DMS53 treated with DMSO at 0.1 percent for 48 hours (cell line): ENCODE measurements at regions not wholly inside any gene's neighbourhood (a gene's known extent, or its start where the extent isn't known, plus 50 kb on each side); places are given as distances from the start of the nearest gene placed in this dataset.

Experiments
- DNase-seq: peaks from one replicate; lab custom pipeline; 2025; ENCODE audit not compliant: unreplicated experiment; lab: John Stamatoyannopoulos, UW

DNA sequence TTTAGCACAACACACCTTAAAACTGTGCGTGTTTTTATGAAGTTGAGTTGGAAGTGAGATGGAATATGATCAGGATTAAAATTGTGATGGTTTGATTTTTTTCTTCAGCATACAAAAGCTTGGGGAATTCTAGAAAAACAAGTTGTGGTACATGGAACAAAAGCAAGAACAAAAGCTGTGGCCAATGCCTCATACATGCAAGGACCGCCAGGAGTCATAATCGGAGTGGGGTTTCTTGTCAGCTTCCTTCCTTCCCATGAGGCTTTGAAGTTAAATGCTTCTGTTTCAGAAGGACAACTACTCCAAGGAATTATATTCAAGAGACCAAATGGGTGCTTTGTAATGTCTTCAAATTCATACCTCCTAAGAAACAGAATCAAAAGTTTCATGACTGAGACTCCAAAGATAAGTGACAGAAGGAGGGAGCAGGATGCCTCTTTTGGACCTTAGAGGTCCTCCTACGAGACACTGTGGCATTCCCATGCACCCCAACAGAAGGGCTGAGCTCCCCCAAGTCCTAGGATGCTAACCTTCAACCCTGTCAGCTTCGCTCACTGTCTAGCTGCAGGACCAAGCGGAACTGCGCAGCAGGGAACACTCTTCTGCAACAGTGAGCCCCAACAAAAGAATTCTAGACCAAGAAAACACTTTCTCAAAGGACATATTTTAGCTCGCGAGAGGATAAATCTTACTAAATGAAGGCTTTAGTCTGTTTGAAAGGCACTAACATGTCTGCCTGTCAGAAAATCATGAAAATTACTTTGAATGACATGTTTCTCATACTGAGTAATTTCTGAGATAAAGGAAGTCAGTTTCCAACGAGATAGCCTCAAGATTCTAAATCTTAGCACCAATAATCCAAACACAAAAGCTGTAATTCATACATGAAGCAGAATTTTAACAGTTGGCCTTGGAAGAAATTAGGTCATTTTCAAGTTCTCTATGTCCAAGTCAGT, 108.5 kb upstream of the NHSL1 start:
- DNase-seq: no peak

DNA sequence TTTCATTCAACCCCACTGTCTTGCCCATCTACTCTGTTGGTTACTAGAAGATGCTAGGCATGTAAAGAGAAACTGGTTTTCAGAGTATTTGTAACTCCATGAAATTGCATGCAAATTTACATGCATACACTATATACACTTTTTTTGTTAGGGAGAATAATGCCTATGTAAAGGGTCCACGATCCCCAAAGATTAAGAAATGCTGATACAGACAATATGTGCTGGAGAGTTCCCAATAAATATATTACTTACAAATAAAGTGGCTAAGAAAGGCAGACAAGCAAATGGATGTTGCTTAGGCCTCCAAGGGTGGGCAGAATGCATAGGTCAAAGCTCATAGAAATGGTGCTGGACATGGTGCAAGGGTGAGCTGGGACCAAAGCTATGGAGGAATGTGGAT, 109.6 kb upstream of the NHSL1 start:
- DNase-seq: no peak

GRCh38 chr6:138609801-138610430, 110.6 kb upstream of the NHSL1 start:
- DNase-seq: no peak

DNA sequence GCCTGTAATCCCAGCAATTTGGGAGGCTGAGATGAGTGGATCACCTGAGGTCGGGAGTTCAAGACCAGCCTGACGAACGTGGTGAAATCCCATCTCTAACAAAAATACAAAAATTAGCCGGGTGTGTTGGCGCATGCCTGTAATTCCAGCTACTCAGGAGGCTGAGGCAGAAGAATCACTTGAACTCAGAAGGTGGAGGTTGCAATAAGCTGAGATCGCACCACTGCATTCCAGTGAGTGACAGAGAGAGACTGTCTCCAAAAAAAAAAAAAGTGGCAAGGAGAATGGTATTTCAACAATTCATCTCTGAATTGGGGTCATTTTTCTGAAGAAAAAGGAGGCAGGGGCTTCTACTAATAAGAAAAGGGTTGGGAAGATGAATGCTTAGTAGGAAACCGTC, 111.5 kb upstream of the NHSL1 start:
- no peak for DNase-seq

DNA sequence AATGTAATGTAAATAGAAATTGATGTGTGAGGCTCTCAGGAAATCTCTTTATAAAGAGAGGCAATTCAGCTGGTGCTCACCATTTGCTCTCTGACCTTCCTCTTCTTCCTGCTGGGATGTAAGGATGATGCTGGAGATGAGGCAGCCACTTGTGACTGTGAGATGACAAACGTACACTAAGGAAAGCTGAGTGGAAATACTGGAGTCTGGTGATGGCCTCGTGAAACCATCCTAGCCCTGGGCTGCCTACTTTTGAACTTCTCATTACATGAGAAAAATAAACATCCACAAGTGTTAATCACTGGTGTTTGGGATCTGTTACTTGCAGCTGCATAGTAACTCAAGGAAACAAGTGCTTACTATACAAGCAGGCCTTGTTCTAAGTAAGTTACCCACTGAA, 114.9 kb upstream of the NHSL1 start:
- no peak for DNase-seq

GRCh38 chr6:138618168-138618567, 118.9 kb upstream of the NHSL1 start:
- no peak for DNase-seq

GRCh38 chr6:138620630-138621029, 121.3 kb upstream of the NHSL1 start:
- DNase-seq: no peak

GRCh38 chr6:138622967-138623366, 123.7 kb upstream of the NHSL1 start:
- DNase-seq: no peak

DNA sequence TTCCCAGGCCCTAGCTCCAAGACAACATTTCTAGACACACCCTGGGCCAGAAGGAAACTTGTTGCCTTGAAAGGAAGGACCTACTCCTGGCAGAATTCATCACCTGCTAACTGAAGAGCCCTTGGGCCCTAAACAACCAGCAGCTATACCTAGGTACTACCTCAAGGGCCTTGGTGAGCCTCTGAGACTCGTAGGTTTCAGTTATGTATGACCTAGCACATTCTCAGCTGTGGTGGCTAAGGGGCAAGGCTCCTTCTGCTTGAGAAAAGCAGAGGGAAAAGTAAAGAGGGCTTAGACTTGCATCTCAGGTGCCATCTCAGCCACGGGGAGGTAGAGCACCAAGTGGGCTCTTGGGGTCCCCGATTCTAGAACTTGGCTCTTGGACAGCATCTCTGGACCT, 132.3 kb upstream of the NHSL1 start:
- no peak for DNase-seq

DNA sequence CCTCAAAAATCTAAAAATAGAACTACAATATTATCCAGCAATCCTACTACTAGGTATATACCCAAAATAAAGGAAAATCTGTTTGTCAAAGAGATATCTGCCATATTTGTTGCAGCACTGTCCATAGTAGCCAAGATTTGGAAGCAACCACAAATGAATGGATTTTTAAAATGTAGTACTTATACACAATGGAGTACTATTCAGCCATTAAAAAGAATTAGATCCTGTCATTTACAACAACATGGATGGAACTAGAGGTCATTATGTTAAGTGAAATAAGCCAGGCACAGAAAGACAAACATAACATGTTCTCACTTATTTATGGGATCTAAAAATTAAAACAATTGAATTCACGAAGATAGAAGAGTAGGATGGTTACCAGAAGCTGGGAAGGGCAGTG, 135.7 kb upstream of the CCDC28A start:
- no peak for DNase-seq

- DNase-seq: no peak
These were observed 135.0 kb upstream of the CCDC28A start for GRCh38 chr6:138638604-138639003.

GRCh38 chr6:138640028-138640427, 133.5 kb upstream of the CCDC28A start:
- DNase-seq: no peak

- no peak for DNase-seq
These were observed 130.4 kb upstream of the CCDC28A start for GRCh38 chr6:138643210-138643609.

DNA sequence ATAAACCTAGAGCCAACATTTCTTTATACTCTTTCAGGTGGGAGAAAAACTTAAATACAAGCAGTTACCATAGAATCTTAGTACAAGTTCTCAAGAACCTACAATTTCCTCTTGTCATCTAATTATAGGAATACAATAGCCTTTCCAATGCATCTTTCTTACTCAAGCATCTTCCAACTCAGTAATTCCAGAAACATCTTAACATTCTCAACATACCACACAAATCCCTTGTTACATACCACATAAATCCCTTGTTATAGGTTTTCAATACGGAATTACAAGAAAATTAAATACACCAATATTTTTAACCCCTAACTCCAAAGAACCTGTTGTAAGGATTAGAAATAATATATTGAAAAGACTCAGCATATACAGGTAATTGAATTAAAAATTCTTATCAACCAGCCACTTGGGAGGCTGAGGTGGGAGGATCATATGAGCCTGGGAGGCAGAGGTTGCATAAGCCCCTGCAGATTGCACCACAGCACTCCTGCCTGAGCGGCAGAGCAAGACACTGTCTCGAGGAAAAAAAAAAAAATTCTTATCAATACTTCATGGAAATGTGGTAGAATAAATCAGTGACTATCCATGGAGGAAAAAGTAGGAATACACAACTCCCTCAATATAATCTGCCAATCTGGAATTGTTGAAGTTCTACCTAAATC, 127.5 kb upstream of the CCDC28A start:
- no peak for DNase-seq

DNA sequence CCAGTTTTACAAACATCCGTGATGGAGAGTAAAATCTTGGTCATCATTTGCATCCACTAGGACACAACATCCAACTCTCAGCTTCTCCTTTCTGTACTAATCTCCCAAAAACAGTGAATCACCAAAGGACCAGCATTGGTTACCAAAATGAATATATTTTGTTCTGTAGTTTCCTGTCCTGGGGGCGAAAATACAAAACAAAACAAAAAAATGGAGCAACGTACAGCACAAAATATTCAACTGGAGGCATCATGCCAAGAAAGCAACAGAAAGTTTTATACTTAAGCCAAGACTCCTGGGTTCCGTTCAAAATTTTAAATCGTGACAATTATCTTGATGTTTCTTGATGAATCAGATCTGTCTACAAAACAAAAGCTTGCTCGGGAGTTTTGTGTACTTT, 126.6 kb upstream of the CCDC28A start:
- DNase-seq: no peak

GRCh38 chr6:138648127-138648526, 125.4 kb upstream of the CCDC28A start:
- DNase-seq: no peak

- DNase-seq: no peak
These were observed 122.1 kb upstream of the CCDC28A start for GRCh38 chr6:138651491-138651890.

DNA sequence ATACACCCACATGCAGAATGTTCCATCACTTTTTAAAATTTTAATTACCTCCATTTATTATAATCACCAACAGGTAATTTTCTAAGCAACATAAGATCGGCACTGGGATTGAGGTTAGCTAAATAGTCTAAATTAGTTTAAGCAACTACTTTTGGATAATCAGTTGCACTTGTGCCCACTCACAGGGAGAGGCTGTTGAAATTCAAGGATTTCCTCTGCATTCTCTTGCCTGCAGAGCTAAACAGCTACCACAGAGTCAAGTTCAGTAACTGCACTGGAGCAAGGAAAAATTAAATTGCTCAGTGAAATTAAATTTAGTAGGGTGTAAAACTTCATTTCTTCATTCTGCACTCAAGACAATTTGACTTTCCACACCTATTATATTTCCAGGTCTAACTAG, 120.7 kb upstream of the CCDC28A start:
- no peak for DNase-seq

GRCh38 chr6:138653435-138653834, 120.1 kb upstream of the CCDC28A start:
- DNase-seq: no peak

- no peak for DNase-seq
These were observed 118.6 kb upstream of the CCDC28A start for GRCh38 chr6:138654715-138655634.

DNA sequence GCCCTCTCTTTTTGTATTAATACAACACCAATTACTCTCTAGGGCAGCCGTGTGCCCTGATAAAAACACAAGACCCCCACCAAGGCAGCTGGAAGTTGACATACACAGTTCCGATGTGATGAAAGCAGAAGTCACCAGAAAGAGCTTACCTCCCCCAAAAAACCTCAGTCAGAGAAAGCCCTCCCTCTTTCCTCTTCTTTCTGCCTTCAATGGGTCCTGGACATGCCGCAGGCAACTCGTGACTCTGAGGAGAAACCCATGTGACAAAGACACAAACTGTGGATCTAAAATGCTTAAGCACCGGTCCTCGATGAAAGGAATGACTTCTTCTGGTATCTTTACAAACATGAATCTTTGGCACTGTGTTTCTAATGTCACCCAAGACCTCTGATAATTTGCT, 117.7 kb upstream of the CCDC28A start:
- no peak for DNase-seq
